Mucosa of gallbladder (tissue), 1 donor: ENCODE measurements at regions not wholly inside any gene's neighbourhood (a gene's known extent, or its start where the extent isn't known, plus 50 kb on each side); places are given as distances from the start of the nearest gene placed in this dataset.

Source experiments
- DNase-seq: peaks from one replicate; pipeline ENCODE4 v3.0.0-alpha.2; 2020; ENCODE audit warnings: low spot score
- donor health status: DM: no; HTN: no; CAD: no.

DNA sequence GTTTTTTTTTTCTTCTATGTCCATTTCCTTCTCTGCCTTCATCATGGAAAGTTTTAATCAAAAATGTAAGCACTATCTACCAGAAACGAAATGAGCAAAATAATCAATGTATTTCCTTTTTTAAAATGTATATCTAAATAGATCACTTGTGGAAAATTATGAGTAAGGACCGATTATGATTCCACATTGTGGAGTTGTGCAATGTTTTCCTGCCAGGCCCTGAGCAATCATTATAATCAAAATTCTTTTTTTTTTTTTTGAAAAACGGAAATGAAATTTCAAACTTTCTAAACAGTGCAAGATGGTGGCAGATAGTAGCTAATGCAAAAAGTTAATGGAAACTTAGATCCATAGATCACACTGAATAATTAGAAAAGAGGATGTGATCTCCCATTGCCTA lies 1074.6 kb upstream of the TMEM132C start:
- DNase-seq: no peak

DNA sequence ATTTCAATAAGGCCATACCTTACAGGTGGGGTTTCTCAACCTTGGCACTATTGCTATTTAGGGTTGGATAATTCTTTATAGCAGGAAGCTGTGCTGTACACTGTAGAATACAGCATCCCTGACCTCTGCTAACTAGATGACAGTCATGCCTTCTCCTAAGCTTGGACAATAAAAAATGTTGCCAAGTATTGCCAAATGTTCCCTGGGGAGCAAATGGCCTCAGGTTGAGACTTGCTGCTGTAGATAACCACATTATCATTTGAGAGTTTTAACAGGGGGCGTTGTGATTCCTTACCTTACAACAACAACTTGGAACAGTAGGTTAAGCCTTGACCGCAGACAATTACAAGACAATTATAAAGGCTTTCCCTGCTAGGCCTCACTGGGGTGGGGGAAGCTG lies 1073.6 kb upstream of the TMEM132C start:
- DNase-seq: no peak

- no peak for DNase-seq
These were observed 1072.8 kb upstream of the TMEM132C start for GRCh38 chr12:127194176-127194575.

GRCh38 chr12:127205781-127206555 lies 1061.0 kb upstream of the TMEM132C start:
- DNase-seq: peak; percentile 47

- no peak for DNase-seq
These were observed 1057.7 kb upstream of the TMEM132C start for GRCh38 chr12:127209318-127209717.

DNA sequence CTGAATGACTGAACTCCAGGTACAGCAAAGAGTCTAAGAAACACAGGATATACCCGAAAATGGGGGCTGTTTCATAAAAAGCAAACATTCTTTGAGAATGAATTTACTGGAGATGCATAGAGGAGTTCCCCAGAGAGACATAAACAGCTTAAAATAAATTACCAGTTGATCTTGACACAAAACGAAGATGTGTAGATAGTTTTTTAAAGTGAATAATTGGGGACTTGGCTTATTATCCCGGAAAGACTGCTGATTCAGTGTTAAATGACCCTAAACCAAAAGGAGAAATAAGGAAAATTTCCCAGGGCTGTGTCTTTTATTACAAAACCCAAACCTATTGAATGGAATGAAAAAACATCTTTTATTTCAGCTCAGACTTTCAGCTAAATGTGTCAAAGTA lies 1052.8 kb upstream of the TMEM132C start:
- no peak for DNase-seq

DNA sequence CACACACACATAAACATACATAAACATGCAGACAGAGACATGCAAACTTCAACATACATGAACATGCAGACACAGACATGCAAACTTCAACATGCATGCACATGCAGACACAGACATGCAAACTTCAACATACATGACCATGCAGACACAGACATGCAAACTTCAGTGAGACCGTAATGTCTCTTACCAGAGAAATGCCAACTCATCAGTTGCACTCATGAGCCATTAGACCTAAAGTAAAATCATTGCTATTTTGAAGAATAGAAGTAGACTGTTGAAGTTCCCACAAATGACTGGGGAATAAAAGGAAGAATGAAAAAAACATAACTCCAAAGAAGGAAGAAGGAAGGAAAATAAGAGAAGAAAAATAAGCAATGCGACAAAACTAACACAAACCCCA lies 1044.0 kb upstream of the TMEM132C start:
- DNase-seq: no peak

- no peak for DNase-seq
These were observed 1043.2 kb upstream of the TMEM132C start for GRCh38 chr12:127223731-127224130.

GRCh38 chr12:127230843-127231260 lies 1036.1 kb upstream of the TMEM132C start:
- DNase-seq: no peak

DNA sequence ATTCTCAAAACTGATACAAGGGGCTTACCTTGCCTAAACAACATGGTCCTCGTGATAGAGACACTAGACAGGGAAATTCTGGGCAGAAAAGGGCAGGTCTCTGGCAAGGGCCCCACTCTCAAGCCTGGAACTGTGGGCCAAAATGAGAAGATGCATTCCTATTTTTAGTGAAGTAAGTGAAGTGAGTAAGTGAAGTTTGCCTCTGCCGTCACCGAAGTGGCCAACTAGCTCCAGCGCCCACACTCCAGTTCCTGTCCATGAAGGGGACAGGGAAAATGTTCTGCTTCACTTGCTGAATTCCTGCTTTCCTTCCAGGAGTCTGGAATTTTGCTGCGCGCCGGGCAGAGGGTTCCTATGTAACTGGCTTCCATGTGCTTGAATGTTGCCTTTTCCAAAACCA lies 1035.6 kb upstream of the TMEM132C start:
- no peak for DNase-seq

GRCh38 chr12:127233016-127233415 lies 1034.0 kb upstream of the TMEM132C start:
- DNase-seq: no peak

- DNase-seq: no peak
These were observed 1031.2 kb upstream of the TMEM132C start for GRCh38 chr12:127235761-127236160.

- no peak for DNase-seq
These were observed 1030.5 kb upstream of the TMEM132C start for GRCh38 chr12:127236491-127236890.

- no peak for DNase-seq
These were observed 1029.8 kb upstream of the TMEM132C start for GRCh38 chr12:127237151-127237550.

GRCh38 chr12:127238107-127238506 lies 1028.9 kb upstream of the TMEM132C start:
- DNase-seq: no peak

DNA sequence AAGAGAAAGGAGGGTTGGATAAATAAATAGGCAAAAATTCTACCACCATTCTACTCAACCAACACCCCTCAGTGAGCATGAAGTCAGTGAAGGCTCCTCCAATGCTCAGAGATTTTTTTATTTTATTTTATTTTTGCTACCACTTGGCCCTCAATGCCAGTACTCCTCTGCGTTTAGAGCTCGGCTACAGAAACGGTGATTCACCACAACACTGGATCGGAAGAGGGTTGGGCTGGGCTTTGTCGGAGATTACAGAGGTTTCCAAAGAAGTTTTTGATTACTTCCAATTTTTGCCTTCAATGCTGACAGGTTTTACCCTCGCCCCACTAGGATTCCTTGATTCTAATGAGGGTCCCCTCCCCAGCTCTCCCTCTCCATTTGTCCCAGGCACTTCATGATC lies 1027.2 kb upstream of the TMEM132C start:
- no peak for DNase-seq

- no peak for DNase-seq
These were observed 1026.6 kb upstream of the TMEM132C start for GRCh38 chr12:127240249-127240929.

- no peak for DNase-seq
These were observed 1025.7 kb upstream of the TMEM132C start for GRCh38 chr12:127241072-127241817.

DNA sequence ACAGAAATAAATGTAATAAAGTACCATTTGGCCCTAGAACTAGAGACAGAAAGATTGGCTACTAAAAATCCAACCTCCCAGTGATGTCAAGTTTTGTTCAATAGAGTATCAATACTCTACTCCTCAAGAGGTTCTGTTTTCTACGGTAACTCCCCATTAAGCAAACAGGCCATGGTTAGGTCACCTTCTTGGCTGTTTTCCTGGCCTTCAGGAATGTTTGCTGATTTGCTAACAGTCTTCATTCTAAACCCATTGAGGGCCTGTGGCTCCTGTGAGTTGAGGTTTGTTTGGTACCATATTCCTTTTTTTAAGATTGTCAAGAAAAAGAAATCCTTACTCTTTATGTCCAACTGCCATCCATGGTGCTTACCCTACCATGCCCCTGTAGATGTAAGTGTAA lies 1022.0 kb upstream of the TMEM132C start:
- DNase-seq: peak; percentile 44

- DNase-seq: no peak
These were observed 1021.5 kb upstream of the TMEM132C start for GRCh38 chr12:127245437-127245836.

- DNase-seq: no peak
These were observed 1019.0 kb upstream of the TMEM132C start for GRCh38 chr12:127247937-127248336.

DNA sequence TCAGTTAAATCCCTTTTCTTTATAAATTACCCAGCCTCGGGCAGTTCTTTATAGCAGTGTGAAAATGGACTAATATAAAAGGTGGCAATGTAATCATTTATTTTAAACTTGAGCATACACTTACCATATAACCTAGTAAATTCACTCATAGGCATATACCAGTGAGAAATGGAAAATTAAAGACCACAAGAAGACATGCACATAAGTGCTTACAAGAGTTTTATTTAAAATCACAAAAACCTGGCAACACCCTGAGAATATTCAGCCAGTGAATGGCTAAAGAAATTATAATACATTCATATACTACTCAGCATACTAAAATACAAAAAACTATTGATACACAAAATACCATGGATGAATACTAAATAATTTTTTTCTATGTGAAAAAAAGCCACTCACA lies 1017.5 kb upstream of the TMEM132C start:
- no peak for DNase-seq
